GM10248 (cell line): ENCODE measurements at regions not wholly inside any gene's neighbourhood (a gene's known extent, or its start where the extent isn't known, plus 50 kb on each side); places are given as distances from the start of the nearest gene placed in this dataset.

ENCODE experiments used
- CTCF ChIA-PET: fragments of 300-600 bp; sonication (Branson Sonifier 250); formaldehyde crosslinking; extraction: SDS; loops from one replicate; lab custom pipeline; 2021; ENCODE audit warnings: antibody characterized with exemption; lab: Yijun Ruan, JAX
- POLR2A ChIA-PET: fragments of 350-650 bp; sonication (Branson Sonifier 250); formaldehyde crosslinking; extraction: SDS; loops from one replicate; lab custom pipeline; 2020; ENCODE audit warnings: antibody characterized with exemption; lab: Yijun Ruan, JAX
- DNase-seq: peaks from one replicate; pipeline ENCODE4 v3.0.0; 2012; ENCODE audit errors: extremely low spot score
- CTCF ChIP-seq: IDR thresholded peaks from 2 replicates; pipeline ENCODE4 v1.5.1; 2012; ENCODE audit warnings: mild to moderate bottlenecking, low read depth; ENCODE audit errors: extremely low read depth, missing control alignments, control extremely low read depth

GRCh38 chr2:213202011-213202410 is 50.6 kb upstream of the IKZF2 start:
- POLR2A ChIA-PET = no interaction called here
- CTCF ChIA-PET = interaction anchor here (0.9 kb wide), 2 partner anchors 10 to 22 kb away, joined by 3 read pairs; no protein-coding TSS in a partner anchor
- no peak for DNase-seq
- no peak for TF ChIP-seq CTCF

GRCh38 chr2:213205944-213206343 is 54.5 kb upstream of the IKZF2 start:
- no peak for DNase-seq
- no peak for TF ChIP-seq CTCF
- ChIA-PET POLR2A (no interaction called here), CTCF (interaction anchor here (0.8 kb wide), 1 partner anchor 16 kb away, joined by 3 read pairs; no protein-coding TSS in a partner anchor)

- no peak for TF ChIP-seq CTCF
- no peak for DNase-seq
- CTCF ChIA-PET = interaction anchor here (1.0 to 2.2 kb wide), 6 partner anchors 9 to 28 kb away, joined by 3 to 5 read pairs (median 4); no protein-coding TSS in a partner anchor
- POLR2A ChIA-PET = no interaction called here
These were observed 61.8 kb upstream of the IKZF2 start for GRCh38 chr2:213213186-213213585.

- POLR2A ChIA-PET = no interaction called here
- CTCF ChIA-PET = interaction anchor here (1.8 kb wide), 1 partner anchor 46 kb away, joined by 6 read pairs; no protein-coding TSS in a partner anchor
- TF ChIP-seq CTCF = no peak
- no peak for DNase-seq
These were observed 62.8 kb upstream of the IKZF2 start for GRCh38 chr2:213214209-213214608.

GRCh38 chr2:213216461-213216860 is 65.0 kb upstream of the IKZF2 start:
- POLR2A ChIA-PET = no interaction called here
- DNase-seq = no peak
- no peak for TF ChIP-seq CTCF
- CTCF ChIA-PET = interaction anchor here (1.1 to 2.0 kb wide), 3 partner anchors 10 to 530 kb away, joined by 3 to 5 read pairs (median 3); no protein-coding TSS in a partner anchor

- POLR2A ChIA-PET = no interaction called here
These were observed 64.4 kb upstream of the SPAG16 start for GRCh38 chr2:213219816-213220215.

More at GRCh38 chr2:213219816-213220215, 64.4 kb upstream of the SPAG16 start:
- CTCF ChIA-PET = interaction anchor here (1.3 kb wide), 1 partner anchor 10 kb away, joined by 8 read pairs; no protein-coding TSS in a partner anchor
- no peak for DNase-seq
- no peak for TF ChIP-seq CTCF
